IMR-90 (cell line): ENCODE measurements at regions not wholly inside any gene's neighbourhood (a gene's known extent, or its start where the extent isn't known, plus 50 kb on each side); places are given as distances from the start of the nearest gene placed in this dataset.

Experiments
- ATAC-seq: fragments of 200-7000 bp; cut with Tn5 transposase; 2 replicates; pipeline ENCODE4 v1.9.1; 2020; ENCODE audit warnings: low read depth, mild to moderate bottlenecking, moderate library complexity
- BruUV-seq: library from RNA; stranded (reverse); fragments of 400-500 nt; replicated peaks from 2 replicates; lab custom pipeline; 2021; lab: Mats Ljungman, UMichigan
- CTCF ChIA-PET: fragments of 300-600 bp; formaldehyde crosslinking; extraction: SDS; loops from one replicate; lab custom pipeline; 2021; ENCODE audit warnings: antibody characterized with exemption; lab: Yijun Ruan, JAX
- POLR2A ChIA-PET: fragments of 300-600 bp; sonication (Branson Sonifier 250); formaldehyde crosslinking; loops from one replicate; lab custom pipeline; 2022; ENCODE audit warnings: antibody characterized with exemption; ENCODE audit not compliant: unreplicated experiment; lab: Charles Lee
- DNase-seq: peaks from one replicate; pipeline ENCODE4 v3.0.0; 2013
- H2AFZ ChIP-seq: replicated peaks from 2 replicates; pipeline ENCODE3; 2013; ENCODE audit warnings: low read length, mild to moderate bottlenecking; ENCODE audit not compliant: poor library complexity
- H2AK5ac ChIP-seq: 2 replicates; pipeline ENCODE4 v1.6.1; 2013; ENCODE audit warnings: low read depth, low read length, inconsistent platforms
- H2AK9ac ChIP-seq: replicated peaks from 2 replicates; pipeline ENCODE3; 2013; ENCODE audit warnings: mild to moderate bottlenecking, low read depth, low read length, moderate library complexity; ENCODE audit not compliant: poor library complexity
- H2BK120ac ChIP-seq: 2 replicates; pipeline ENCODE4 v1.6.1; 2013; ENCODE audit warnings: low read depth, low read length, inconsistent platforms
- H2BK15ac ChIP-seq: 3 replicates; pipeline ENCODE4 v1.6.1; 2013; ENCODE audit warnings: low read depth, low read length, inconsistent platforms
- H2BK20ac ChIP-seq: 2 replicates; pipeline ENCODE4 v1.6.1; 2013; ENCODE audit warnings: low read depth, mild to moderate bottlenecking, inconsistent platforms, low read length, moderate library complexity
- H2BK5ac ChIP-seq: 2 replicates; pipeline ENCODE4 v1.6.1; 2013; ENCODE audit warnings: mild to moderate bottlenecking, low read depth, low read length, inconsistent platforms; ENCODE audit not compliant: poor library complexity, severe bottlenecking
- H3K14ac ChIP-seq: replicated peaks from 2 replicates; pipeline ENCODE4 v1.6.1; 2013; ENCODE audit warnings: low read depth, low read length, inconsistent platforms
- H3K18ac ChIP-seq: 2 replicates; pipeline ENCODE4 v1.6.1; 2013; ENCODE audit warnings: low read depth, low read length, control low read depth
- H3K23ac ChIP-seq: 2 replicates; pipeline ENCODE4 v1.6.1; 2013; ENCODE audit warnings: low read depth, low read length, inconsistent platforms
- H3K27ac ChIP-seq: 2 replicates; pipeline ENCODE4 v1.5.1; 2013; ENCODE audit warnings: mild to moderate bottlenecking, control low read depth, low read length; ENCODE audit not compliant: insufficient read depth
- H3K27me3 ChIP-seq: 2 replicates; pipeline ENCODE4 v1.6.1; 2013; ENCODE audit warnings: low read length; ENCODE audit not compliant: control insufficient read depth, insufficient read depth
- H3K36me3 ChIP-seq: 2 replicates; pipeline ENCODE4 v1.6.1; 2013; ENCODE audit warnings: low read length, mixed read lengths; ENCODE audit not compliant: control insufficient read depth, insufficient read depth
- H3K4ac ChIP-seq: 2 replicates; pipeline ENCODE4 v1.6.1; 2013; ENCODE audit warnings: low read depth, low read length, inconsistent platforms
- H3K4me1 ChIP-seq: 2 replicates; pipeline ENCODE4 v1.6.1; 2013; ENCODE audit warnings: low read length, mixed read lengths; ENCODE audit not compliant: control insufficient read depth, insufficient read depth
- H3K4me2 ChIP-seq: 2 replicates; pipeline ENCODE4 v1.6.1; 2013; ENCODE audit warnings: low read depth, mild to moderate bottlenecking, control low read depth, low read length, moderate library complexity
- H3K4me3 ChIP-seq: 2 replicates; pipeline ENCODE4 v1.5.1; 2013; ENCODE audit warnings: low read depth, mild to moderate bottlenecking, control low read depth, low read length, moderate library complexity; ENCODE audit not compliant: insufficient read depth
- H3K56ac ChIP-seq: 2 replicates; pipeline ENCODE4 v1.6.1; 2013; ENCODE audit warnings: low read length, inconsistent platforms; ENCODE audit not compliant: insufficient read depth; ENCODE audit errors: extremely low read depth
- H3K79me1 ChIP-seq, 2 experiments: 2 replicates each; pipeline ENCODE4 v1.6.1; 2013; ENCODE audit warnings: low read length in 2 of 2, inconsistent platforms in 1 of 2, low read depth in 1 of 2
- H3K9ac ChIP-seq: 2 replicates; pipeline ENCODE4 v1.6.1; 2013; ENCODE audit warnings: low read depth, low read length, control low read depth
- H3K9me1 ChIP-seq: 2 replicates; pipeline ENCODE4 v1.6.1; 2013; ENCODE audit warnings: low read length, inconsistent platforms; ENCODE audit not compliant: insufficient read depth
- H3K9me3 ChIP-seq: 2 replicates; pipeline ENCODE4 v1.6.1; 2013; ENCODE audit warnings: low read length; ENCODE audit not compliant: control insufficient read depth, insufficient read depth
- H4K20me1 ChIP-seq: 2 replicates; pipeline ENCODE4 v1.6.1; 2013; ENCODE audit warnings: low read length, inconsistent platforms; ENCODE audit not compliant: insufficient read depth
- H4K5ac ChIP-seq: 2 replicates; pipeline ENCODE4 v1.6.1; 2013; ENCODE audit warnings: mild to moderate bottlenecking, low read depth, low read length, control low read depth
- H4K8ac ChIP-seq, 2 experiments: 2 replicates each; pipeline ENCODE4 v1.6.1; 2013; ENCODE audit warnings: low read depth in 2 of 2, low read length in 2 of 2, control low read depth in 1 of 2, inconsistent platforms in 1 of 2
- H4K91ac ChIP-seq: 2 replicates; pipeline ENCODE4 v1.6.1; 2013; ENCODE audit warnings: low read depth, low read length, inconsistent platforms; ENCODE audit not compliant: insufficient read depth
- BHLHE40 ChIP-seq: fragments of 150-350 bp; IDR thresholded peaks from 2 replicates; pipeline ENCODE4 v1.6.1; 2016; ENCODE audit warnings: mild to moderate bottlenecking, low read depth, low read length
- CEBPB ChIP-seq: IDR thresholded peaks from 2 replicates; pipeline ENCODE4 v1.6.1; 2012; ENCODE audit warnings: low read depth, low read length, improper control_type of control experiment
- CHD1 ChIP-seq: IDR thresholded peaks from 2 replicates; pipeline ENCODE4 v1.6.1; 2012; ENCODE audit warnings: low read depth, low read length, improper control_type of control experiment
- CTCF ChIP-seq: conservative IDR thresholded peaks from 2 replicates; pipeline ENCODE4 v1.5.1; 2012; ENCODE audit warnings: mild to moderate bottlenecking, low read depth, low read length, improper control_type of control experiment
- ELK1 ChIP-seq: fragments of 150-350 bp; IDR thresholded peaks from 2 replicates; pipeline ENCODE4 v1.6.1; 2016; ENCODE audit warnings: low read depth, mild to moderate bottlenecking, low read length, moderate library complexity, borderline replicate concordance
- MAFK ChIP-seq: IDR thresholded peaks from 2 replicates; pipeline ENCODE4 v1.6.1; 2012; ENCODE audit warnings: low read depth, low read length, improper control_type of control experiment
- MAZ ChIP-seq: IDR thresholded peaks from 2 replicates; pipeline ENCODE4 v1.6.1; 2012; ENCODE audit warnings: low read depth, mild to moderate bottlenecking, low read length, improper control_type of control experiment, moderate library complexity, borderline replicate concordance
- NFE2L2 ChIP-seq: fragments of 150-350 bp; IDR thresholded peaks from 2 replicates; pipeline ENCODE4 v1.6.1; 2016; ENCODE audit warnings: low read depth, mild to moderate bottlenecking, low read length
- POLR2A ChIP-seq: IDR thresholded peaks from 2 replicates; pipeline ENCODE4 v1.6.1; 2012; ENCODE audit warnings: mild to moderate bottlenecking, low read depth, low read length
- RCOR1 ChIP-seq: IDR thresholded peaks from 2 replicates; pipeline ENCODE4 v1.6.1; 2012; ENCODE audit warnings: mild to moderate bottlenecking, low read length, improper control_type of control experiment; ENCODE audit not compliant: insufficient replicate concordance
- RFX5 ChIP-seq: IDR thresholded peaks from 2 replicates; pipeline ENCODE4 v1.8.0; 2012; ENCODE audit warnings: low read depth, mild to moderate bottlenecking, low read length, moderate library complexity
- SMC3 ChIP-seq: fragments of 150-350 bp; IDR thresholded peaks from 2 replicates; pipeline ENCODE4 v1.6.1; 2016; ENCODE audit warnings: low read depth, mild to moderate bottlenecking, antibody characterized with exemption, low read length, moderate library complexity
- USF2 ChIP-seq: fragments of 150-350 bp; IDR thresholded peaks from 2 replicates; pipeline ENCODE4 v1.6.1; 2017; ENCODE audit warnings: mild to moderate bottlenecking, antibody characterized with exemption, low read length, low read depth
- WGBS, 2 experiments: methylation state at CpG; one replicate each; pipeline versions ENCODE4 v1.1.5 to v1.1.7; 2013; ENCODE audit warnings: missing lambda C conversion rate in 2 of 2; ENCODE audit not compliant: insufficient read length in 1 of 2; ENCODE audit errors: extremely low coverage in 2 of 2; 5-methylcytosine and 5-hydroxymethylcytosine counted together
- dilution Hi-C: fragments of 300-500 bp; cut with HindIII; formaldehyde crosslinking; loops from one replicate; pipeline ENCODE4 v1.14.3; 2018; ENCODE audit warnings: low sequenced_read_pairs; ENCODE audit not compliant: unreplicated experiment
- in situ Hi-C: fragments of 300-500 bp; cut with MboI; formaldehyde crosslinking; loops from 3 replicates; pipeline ENCODE4 v1.14.3; 2019; ENCODE audit warnings: low sequenced_read_pairs, inconsistent platforms, mixed read lengths
- intact Hi-C: fragments of 100-400 bp; cut with micrococcal nuclease; formaldehyde crosslinking; loops from 2 replicates; pipeline ENCODE4 v1.10.0; 2022

GRCh38 chr18:44028109-44028508 is 652.6 kb upstream of the SETBP1 start:
- Histone ChIP-seq H2BK20ac (no peak overlapping the region), H3K4ac (no peak overlapping the region), H3K4me3 (no peak overlapping the region), H3K23ac (no peak overlapping the region), H3K9me3 (no peaks in the 10 kb centered on the region), H2AK9ac (no peak overlapping the region), H2BK15ac (no peak overlapping the region), H3K4me1 (no peaks in the 10 kb centered on the region), H3K18ac (no peak overlapping the region), H4K5ac (no peak overlapping the region), H2BK5ac (no peak overlapping the region), H3K4me2 (no peak overlapping the region), H3K56ac (no peak overlapping the region), H4K20me1 (no peaks in the 10 kb centered on the region), H4K8ac (no peak overlapping the region), H3K27ac (no peak overlapping the region), H3K9me1 (no peaks in the 10 kb centered on the region), H3K14ac (no peak overlapping the region), H2AK5ac (no peak overlapping the region), H4K91ac (no peak overlapping the region), H3K79me1 (no peaks in the 10 kb centered on the region), H3K27me3 (no peaks in the 10 kb centered on the region), H2AFZ (no peak overlapping the region), H3K36me3 (no peaks in the 10 kb centered on the region), H2BK120ac (no peak overlapping the region), H3K9ac (no peak overlapping the region)
- no TSS peak for BruUV-seq
- ChIA-PET POLR2A (no interaction called here), CTCF (no interaction called here)
- dilution Hi-C loops = no loop called here
- TF ChIP-seq BHLHE40 = no peak
- no peak for TF ChIP-seq CHD1
- TF ChIP-seq SMC3 = no peak
- no peak for TF ChIP-seq RFX5
- no peak for TF ChIP-seq USF2
- no peak for TF ChIP-seq RCOR1
- no peak for TF ChIP-seq MAZ
- no peak for TF ChIP-seq CEBPB
- TF ChIP-seq POLR2A = no peak
- TF ChIP-seq ELK1 = no peak
- TF ChIP-seq NFE2L2 = no peak
- no peak for TF ChIP-seq MAFK
- TF ChIP-seq CTCF = no peak
- no CpG with 5 or more reads among the region's 1 CpG for WGBS, 2 experiments
- intact Hi-C loops = no loop called here
- DNase-seq = no peak
- no peak for ATAC-seq
- in situ Hi-C loops = no loop called here
